ENCODE measurements at regions not wholly inside any gene's neighbourhood (a gene's known extent, or its start where the extent isn't known, plus 50 kb on each side); places are given as distances from the start of the nearest gene placed in this dataset.

DNA sequence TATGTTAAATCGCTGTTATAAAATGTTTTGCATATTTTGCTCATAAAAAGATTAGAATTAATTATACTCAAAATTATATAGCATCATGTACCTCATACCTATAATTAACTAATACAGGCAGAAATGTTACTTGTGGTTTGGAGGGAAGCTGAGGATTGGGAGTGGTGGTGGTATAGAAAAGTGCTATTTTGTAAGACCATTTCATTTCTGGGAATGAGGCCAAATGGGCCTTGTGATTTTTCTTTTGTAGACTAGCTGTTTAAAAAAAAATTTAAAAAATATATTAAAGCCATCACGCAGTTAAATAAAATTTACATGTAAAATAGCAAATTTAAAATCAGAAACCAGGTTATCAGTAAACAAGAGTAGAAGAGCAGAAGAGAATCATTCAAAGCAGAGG, 560.8 kb upstream of the FAM98A start:
- TF ChIP-seq POLR2A (IDR thresholded peaks at IDR 0.05; ENCODE audit: extremely low read depth, insufficient read length) (no peak), CTCF (IDR thresholded peaks at IDR 0.05; ENCODE audit: low read depth, low read length) (no peak), MYC (IDR thresholded peaks at IDR 0.05; ENCODE audit: low read depth, low read length) (no peak), MAX (IDR thresholded peaks at IDR 0.05; ENCODE audit: low read depth, low read length) (no peak)
